ENCODE measurements at regions not wholly inside any gene's neighbourhood (a gene's known extent, or its start where the extent isn't known, plus 50 kb on each side); places are given as distances from the start of the nearest gene placed in this dataset.
A peak's percentile ranks its signal among the peaks of the same experiment; 100 is the strongest.

DNA sequence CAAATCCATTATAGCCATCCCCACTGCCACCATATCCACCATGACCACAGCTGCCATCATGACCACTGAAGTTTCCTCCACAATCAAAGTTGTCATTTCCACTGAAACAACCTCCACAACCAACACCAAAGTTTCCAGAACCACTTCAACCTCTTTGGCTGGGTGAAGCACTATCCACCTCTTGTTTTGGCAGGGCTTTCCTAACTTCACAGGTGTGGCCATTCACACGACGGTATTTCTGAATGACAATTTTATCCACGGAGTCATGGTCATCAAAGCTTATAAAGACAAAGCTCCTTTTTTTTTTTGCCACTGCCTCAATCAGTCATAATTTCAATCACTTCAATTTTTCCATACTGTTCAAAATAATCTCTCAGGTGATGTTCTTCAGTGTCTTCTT is 89.8 kb upstream of the UGP2 start:
- no peak for DNase-seq (ENCODE audit: low read depth, low spot score)
- in situ Hi-C loops (cut with HindIII; ENCODE audit: low sequenced_read_pairs), result no loop called here
- H3K4me3 ChIP-seq (ENCODE audit: low read depth, low read length), result no peak overlapping the region
- TF ChIP-seq, protein P1, sequence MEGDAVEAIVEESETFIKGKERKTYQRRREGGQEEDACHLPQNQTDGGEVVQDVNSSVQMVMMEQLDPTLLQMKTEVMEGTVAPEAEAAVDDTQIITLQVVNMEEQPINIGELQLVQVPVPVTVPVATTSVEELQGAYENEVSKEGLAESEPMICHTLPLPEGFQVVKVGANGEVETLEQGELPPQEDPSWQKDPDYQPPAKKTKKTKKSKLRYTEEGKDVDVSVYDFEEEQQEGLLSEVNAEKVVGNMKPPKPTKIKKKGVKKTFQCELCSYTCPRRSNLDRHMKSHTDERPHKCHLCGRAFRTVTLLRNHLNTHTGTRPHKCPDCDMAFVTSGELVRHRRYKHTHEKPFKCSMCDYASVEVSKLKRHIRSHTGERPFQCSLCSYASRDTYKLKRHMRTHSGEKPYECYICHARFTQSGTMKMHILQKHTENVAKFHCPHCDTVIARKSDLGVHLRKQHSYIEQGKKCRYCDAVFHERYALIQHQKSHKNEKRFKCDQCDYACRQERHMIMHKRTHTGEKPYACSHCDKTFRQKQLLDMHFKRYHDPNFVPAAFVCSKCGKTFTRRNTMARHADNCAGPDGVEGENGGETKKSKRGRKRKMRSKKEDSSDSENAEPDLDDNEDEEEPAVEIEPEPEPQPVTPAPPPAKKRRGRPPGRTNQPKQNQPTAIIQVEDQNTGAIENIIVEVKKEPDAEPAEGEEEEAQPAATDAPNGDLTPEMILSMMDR (IDR thresholded peaks at IDR 0.05; ENCODE audit: low read depth, low read length), result no peak

- TF ChIP-seq, protein P1 (IDR thresholded peaks at IDR 0.05; ENCODE audit: low read depth, low read length), result no peak
- in situ Hi-C loops (cut with HindIII; ENCODE audit: low sequenced_read_pairs), result no loop called here
- H3K4me3 ChIP-seq (ENCODE audit: low read depth, low read length), result no peak overlapping the region
- no peak for DNase-seq (ENCODE audit: low read depth, low spot score)
Observed at GRCh38 chr2:63755216-63755615, 86.5 kb upstream of the UGP2 start.

DNA sequence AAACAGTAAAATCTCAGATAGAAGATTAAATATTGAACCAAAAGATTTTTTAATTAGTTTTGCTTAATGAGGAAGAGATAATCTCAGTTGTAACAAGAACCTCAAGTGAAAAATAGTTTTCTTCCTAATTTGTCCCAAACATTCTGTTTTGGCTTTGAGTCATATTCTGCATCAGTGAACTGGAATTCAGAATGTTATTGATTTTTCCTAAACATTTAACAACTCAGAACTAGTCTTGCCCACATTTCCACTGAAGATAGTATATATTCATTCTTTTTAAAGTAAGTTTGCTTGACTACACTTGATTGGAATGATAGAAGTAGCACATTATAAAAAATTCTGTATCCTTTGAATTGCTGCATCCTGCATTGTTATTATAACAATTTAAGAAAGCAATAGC is 85.7 kb upstream of the UGP2 start:
- no peak overlapping the region for H3K4me3 ChIP-seq (ENCODE audit: low read depth, low read length)

DNA sequence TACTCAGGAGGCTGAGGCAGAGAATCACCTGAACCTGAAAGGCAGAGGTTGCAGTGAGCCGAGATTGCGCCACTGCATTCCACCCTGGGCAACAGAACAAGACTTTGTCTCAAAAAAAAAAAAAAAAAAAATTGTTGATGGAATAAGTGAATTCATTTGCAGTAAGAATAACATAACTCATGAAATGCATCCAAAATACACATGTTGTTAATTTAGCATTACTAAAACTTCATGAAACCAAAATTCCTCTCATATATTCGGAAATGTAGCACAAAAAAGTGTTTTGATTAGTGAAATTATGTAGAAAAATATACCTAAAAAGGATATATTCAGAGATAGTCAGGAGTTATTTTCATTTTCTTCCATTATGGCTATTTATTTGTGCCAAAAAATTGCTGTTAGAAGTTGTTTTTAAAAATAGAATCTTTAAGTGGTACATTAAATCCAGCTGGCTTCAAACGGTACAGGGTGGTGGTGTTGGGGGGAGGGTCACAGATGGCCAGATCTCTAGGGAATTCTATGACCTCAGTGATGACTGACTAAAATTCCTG is 78.2 kb upstream of the UGP2 start:
- peak; percentile 3 for DNase-seq (ENCODE audit: low read depth, low spot score)
- TF ChIP-seq, protein P1 (IDR thresholded peaks at IDR 0.05; ENCODE audit: low read depth, low read length), result no peak
- in situ Hi-C loops (cut with HindIII; ENCODE audit: low sequenced_read_pairs), result no loop called here
- no peak overlapping the region for H3K4me3 ChIP-seq (ENCODE audit: low read depth, low read length)

More for the DNA sequence above, 85.7 kb upstream of the UGP2 start:
- in situ Hi-C loops (cut with HindIII; ENCODE audit: low sequenced_read_pairs), result no loop called here
- DNase-seq (ENCODE audit: low read depth, low spot score), result peak; percentile 57
- TF ChIP-seq, protein P1 (IDR thresholded peaks at IDR 0.05; ENCODE audit: low read depth, low read length), result no peak

DNA sequence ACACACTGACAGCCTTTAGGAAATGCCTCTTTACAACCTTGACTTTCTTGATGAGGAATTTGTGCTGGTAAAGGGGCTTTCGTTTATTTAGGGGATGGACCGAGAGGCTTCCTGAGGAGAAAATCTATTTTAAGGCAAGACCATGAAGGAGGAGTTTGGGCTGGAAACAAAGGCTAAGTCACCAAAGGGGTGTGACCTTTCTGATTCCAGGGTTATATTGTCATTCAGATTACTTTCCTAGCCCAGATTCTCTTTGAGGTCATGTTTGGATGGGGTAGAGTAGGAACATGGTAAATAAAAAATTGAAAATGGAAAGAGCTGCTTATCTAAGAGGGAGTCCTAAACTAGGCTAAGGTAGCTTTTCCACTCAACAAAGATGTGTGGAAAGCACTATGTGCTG is 77.1 kb upstream of the UGP2 start:
- DNase-seq (ENCODE audit: low read depth, low spot score), result no peak
- in situ Hi-C loops (cut with HindIII; ENCODE audit: low sequenced_read_pairs), result no loop called here
- TF ChIP-seq, protein P1 (IDR thresholded peaks at IDR 0.05; ENCODE audit: low read depth, low read length), result no peak
- no peak overlapping the region for H3K4me3 ChIP-seq (ENCODE audit: low read depth, low read length)

GRCh38 chr2:63765117-63765516 is 76.6 kb upstream of the UGP2 start:
- no peak overlapping the region for H3K4me3 ChIP-seq (ENCODE audit: low read depth, low read length)
- in situ Hi-C loops (cut with HindIII; ENCODE audit: low sequenced_read_pairs), result no loop called here
- DNase-seq (ENCODE audit: low read depth, low spot score), result no peak
- TF ChIP-seq, protein P1 (IDR thresholded peaks at IDR 0.05; ENCODE audit: low read depth, low read length), result no peak

GRCh38 chr2:63767307-63767706 is 74.4 kb upstream of the UGP2 start:
- DNase-seq (ENCODE audit: low read depth, low spot score), result no peak
- TF ChIP-seq, protein P1 (IDR thresholded peaks at IDR 0.05; ENCODE audit: low read depth, low read length), result no peak
- in situ Hi-C loops (cut with HindIII; ENCODE audit: low sequenced_read_pairs), result no loop called here
- no peak overlapping the region for H3K4me3 ChIP-seq (ENCODE audit: low read depth, low read length)
